Upper lobe of right lung (tissue), 1 donor: ENCODE measurements at regions not wholly inside any gene's neighbourhood (a gene's known extent, or its start where the extent isn't known, plus 50 kb on each side); places are given as distances from the start of the nearest gene placed in this dataset.

Source experiments
- ATAC-seq: fragments of 200-7000 bp; cut with Tn5 transposase; one replicate; pipeline ENCODE4 v1.9.1; 2020; ENCODE audit warnings: mild to moderate bottlenecking, moderate library complexity
- DNase-seq: peaks from one replicate; pipeline ENCODE4 v3.0.0-alpha.2; 2020
- H3K27ac ChIP-seq: fragments of 200-600 bp; one replicate; pipeline ENCODE4 v1.8.0; 2022
- H3K27me3 ChIP-seq: fragments of 200-600 bp; one replicate; pipeline ENCODE4 v1.8.0; 2022; ENCODE audit warnings: mild to moderate bottlenecking
- H3K36me3 ChIP-seq: fragments of 200-600 bp; one replicate; pipeline ENCODE4 v1.8.0; 2022
- H3K4me1 ChIP-seq: fragments of 200-600 bp; one replicate; pipeline ENCODE4 v1.8.0; 2022
- H3K4me3 ChIP-seq: fragments of 200-600 bp; one replicate; pipeline ENCODE4 v1.8.0; 2022; ENCODE audit warnings: mild to moderate bottlenecking
- H3K9me3 ChIP-seq: fragments of 200-600 bp; one replicate; pipeline ENCODE4 v1.8.0; 2022
- CTCF ChIP-seq: fragments of 200-600 bp; IDR thresholded peaks from one replicate; pipeline ENCODE4 v1.8.0; 2022; ENCODE audit warnings: antibody characterized with exemption
- intact Hi-C: fragments of 100-400 bp; cut with DNase I; formaldehyde crosslinking; loops from one replicate; pipeline ENCODE4 v1.11.0; 2022
- donor health status: DM: no; HTN: yes; CAD: no; lungs with severe emphysema.

DNA sequence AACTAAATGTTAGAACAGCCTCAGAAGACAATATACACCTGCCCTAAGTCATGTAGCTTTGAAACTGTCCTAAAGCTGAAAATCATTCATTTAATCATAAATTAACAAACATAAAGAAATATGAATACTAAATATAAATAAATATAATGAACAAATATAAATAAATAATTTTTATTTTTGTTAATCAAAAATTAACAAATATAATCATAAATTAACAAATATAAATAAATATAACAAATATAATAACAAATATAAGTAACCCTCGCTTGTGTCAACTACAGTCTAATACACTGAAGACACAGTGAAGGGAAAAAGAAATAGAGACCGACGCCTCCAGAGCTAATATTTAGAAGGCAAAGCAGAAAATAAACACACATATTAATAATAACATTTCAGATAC lies 527.3 kb downstream of the CYLC2 start:
- no peaks in the 10 kb centered on the region for H3K27me3 ChIP-seq
- ATAC-seq (no peak), DNase-seq (no peak)
- intact Hi-C loops: no loop called here
- no peak overlapping the region for H3K4me3 ChIP-seq
- H3K4me1 ChIP-seq: no peaks in the 10 kb centered on the region
- no peak overlapping the region for H3K27ac ChIP-seq
- H3K36me3 ChIP-seq: no peaks in the 10 kb centered on the region
- TF ChIP-seq CTCF: no peak
- no peaks in the 10 kb centered on the region for H3K9me3 ChIP-seq

- Histone ChIP-seq H3K27me3 (no peaks in the 10 kb centered on the region), H3K4me1 (no peaks in the 10 kb centered on the region), H3K27ac (no peak overlapping the region), H3K4me3 (no peak overlapping the region), H3K36me3 (no peaks in the 10 kb centered on the region), H3K9me3 (no peaks in the 10 kb centered on the region)
- ATAC-seq (no peak), DNase-seq (no peak)
- TF ChIP-seq CTCF: no peak
- intact Hi-C loops: no loop called here
Observed at GRCh38 chr9:103530934-103531333, 535.8 kb downstream of the CYLC2 start.

DNA sequence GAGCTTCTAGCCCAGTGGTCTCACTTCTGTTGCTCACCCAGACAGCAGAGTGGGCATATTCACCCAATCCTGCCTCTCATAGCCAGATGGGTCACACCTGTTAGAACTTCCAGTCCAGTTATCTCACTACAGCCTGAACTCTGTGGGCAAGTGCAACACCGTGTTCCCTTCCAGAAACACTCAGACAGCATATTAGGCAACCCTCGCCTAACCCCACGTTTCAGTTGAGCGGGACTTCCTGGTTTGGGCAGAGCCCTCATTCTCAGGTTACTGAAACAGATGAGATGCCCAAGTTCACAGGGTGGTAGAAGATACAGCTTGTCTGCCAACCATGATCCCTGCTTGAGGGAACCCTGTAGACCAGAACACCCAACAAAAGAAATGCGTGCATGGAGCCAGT lies 538.2 kb downstream of the CYLC2 start:
- Histone ChIP-seq H3K9me3 (no peaks in the 10 kb centered on the region), H3K36me3 (no peaks in the 10 kb centered on the region), H3K4me3 (no peak overlapping the region), H3K27me3 (no peaks in the 10 kb centered on the region), H3K4me1 (no peaks in the 10 kb centered on the region), H3K27ac (no peak overlapping the region)
- ATAC-seq: no peak
- intact Hi-C loops: no loop called here
- no peak for TF ChIP-seq CTCF
- no peak for DNase-seq

GRCh38 chr9:103537426-103537825 lies 542.3 kb downstream of the CYLC2 start:
- intact Hi-C loops: no loop called here
- DNase-seq: no peak
- no peaks in the 10 kb centered on the region for H3K4me1 ChIP-seq
- ATAC-seq: no peak
- no peaks in the 10 kb centered on the region for H3K9me3 ChIP-seq
- H3K36me3 ChIP-seq: no peaks in the 10 kb centered on the region
- H3K27me3 ChIP-seq: no peaks in the 10 kb centered on the region
- no peak for TF ChIP-seq CTCF
- no peak overlapping the region for H3K27ac ChIP-seq
- no peak overlapping the region for H3K4me3 ChIP-seq

DNA sequence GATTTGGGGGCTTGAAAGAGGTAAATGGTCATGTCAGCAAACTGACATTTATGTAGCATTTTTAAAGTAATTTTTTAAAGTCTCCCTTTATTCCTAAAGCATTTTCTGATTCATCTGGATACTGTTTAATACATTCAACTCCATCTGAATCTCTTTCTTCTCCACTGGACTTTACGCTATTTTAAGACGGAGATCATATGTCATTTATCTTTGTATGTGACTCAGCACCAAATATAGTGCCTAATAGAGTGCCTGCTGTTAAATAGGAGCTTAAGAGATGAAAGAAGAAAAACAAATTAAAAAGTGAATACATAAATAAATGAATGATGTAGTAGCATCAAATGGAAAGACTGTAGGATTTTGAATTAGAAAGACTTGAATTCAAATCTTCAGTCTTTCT lies 548.8 kb upstream of the SMC2 start:
- Histone ChIP-seq H3K27ac (no peak overlapping the region), H3K4me3 (no peak overlapping the region), H3K9me3 (no peaks in the 10 kb centered on the region), H3K36me3 (no peaks in the 10 kb centered on the region), H3K4me1 (no peaks in the 10 kb centered on the region), H3K27me3 (no peaks in the 10 kb centered on the region)
- DNase-seq: no peak
- intact Hi-C loops: no loop called here
- ATAC-seq: no peak
- TF ChIP-seq CTCF: no peak

GRCh38 chr9:103552712-103553111 lies 541.4 kb upstream of the SMC2 start:
- Histone ChIP-seq H3K27me3 (no peaks in the 10 kb centered on the region), H3K36me3 (no peaks in the 10 kb centered on the region), H3K27ac (no peak overlapping the region), H3K4me1 (no peaks in the 10 kb centered on the region), H3K9me3 (no peaks in the 10 kb centered on the region), H3K4me3 (no peak overlapping the region)
- intact Hi-C loops: no loop called here
- ATAC-seq: no peak
- DNase-seq: no peak
- no peak for TF ChIP-seq CTCF
